ENCODE measurements at regions not wholly inside any gene's neighbourhood (a gene's known extent, or its start where the extent isn't known, plus 50 kb on each side); places are given as distances from the start of the nearest gene placed in this dataset.

- no peak for DNase-seq (ENCODE audit: low read depth)
These were observed 365.2 kb downstream of the MFSD1 start for GRCh38 chr3:159166899-159167586.

- DNase-seq (ENCODE audit: low read depth) = no peak
These were observed 366.9 kb downstream of the MFSD1 start for GRCh38 chr3:159168788-159169187.

- peak; percentile 97 for DNase-seq (ENCODE audit: low read depth)
These were observed 368.0 kb downstream of the MFSD1 start for GRCh38 chr3:159169828-159170227.

- peak; percentile 74 for DNase-seq (ENCODE audit: low read depth)
These were observed 368.7 kb downstream of the MFSD1 start for GRCh38 chr3:159170436-159171003.

GRCh38 chr3:159171333-159171732 is 369.5 kb downstream of the MFSD1 start:
- DNase-seq (ENCODE audit: low read depth) = no peak

- DNase-seq (ENCODE audit: low read depth) = no peak
These were observed 370.6 kb downstream of the MFSD1 start for GRCh38 chr3:159172473-159172872.

- DNase-seq (ENCODE audit: low read depth) = peak; percentile 93
These were observed 373.1 kb downstream of the MFSD1 start for GRCh38 chr3:159174715-159175692.

GRCh38 chr3:159178209-159178897 is 376.5 kb downstream of the MFSD1 start:
- DNase-seq (ENCODE audit: low read depth) = no peak

- DNase-seq (ENCODE audit: low read depth) = no peak
These were observed 381.1 kb downstream of the MFSD1 start for GRCh38 chr3:159182961-159183360.

GRCh38 chr3:159185443-159186050 is 383.7 kb downstream of the MFSD1 start:
- no peak for DNase-seq (ENCODE audit: low read depth)

GRCh38 chr3:159186581-159186980 is 384.7 kb downstream of the MFSD1 start:
- DNase-seq (ENCODE audit: low read depth) = no peak

- no peak for DNase-seq (ENCODE audit: low read depth)
These were observed 385.4 kb downstream of the MFSD1 start for GRCh38 chr3:159187232-159187631.

GRCh38 chr3:159187706-159188105 is 385.9 kb downstream of the MFSD1 start:
- no peak for DNase-seq (ENCODE audit: low read depth)

- peak; percentile 71 for DNase-seq (ENCODE audit: low read depth)
These were observed 388.3 kb downstream of the MFSD1 start for GRCh38 chr3:159189994-159190669.

- DNase-seq (ENCODE audit: low read depth) = peak; percentile 90
These were observed 389.6 kb downstream of the MFSD1 start for GRCh38 chr3:159191447-159191846.

GRCh38 chr3:159196359-159196758 is 394.5 kb downstream of the MFSD1 start:
- no peak for DNase-seq (ENCODE audit: low read depth)

GRCh38 chr3:159200176-159200575 is 398.3 kb downstream of the MFSD1 start:
- DNase-seq (ENCODE audit: low read depth) = peak; percentile 99

GRCh38 chr3:159208050-159208449 is 406.2 kb downstream of the MFSD1 start:
- peak; percentile 74 for DNase-seq (ENCODE audit: low read depth)

GRCh38 chr3:159209459-159209858 is 407.6 kb downstream of the MFSD1 start:
- DNase-seq (ENCODE audit: low read depth) = no peak

- DNase-seq (ENCODE audit: low read depth) = peak; percentile 59
These were observed 408.5 kb downstream of the MFSD1 start for GRCh38 chr3:159210336-159210735.
